ENCODE measurements at regions not wholly inside any gene's neighbourhood (a gene's known extent, or its start where the extent isn't known, plus 50 kb on each side); places are given as distances from the start of the nearest gene placed in this dataset.

DNA sequence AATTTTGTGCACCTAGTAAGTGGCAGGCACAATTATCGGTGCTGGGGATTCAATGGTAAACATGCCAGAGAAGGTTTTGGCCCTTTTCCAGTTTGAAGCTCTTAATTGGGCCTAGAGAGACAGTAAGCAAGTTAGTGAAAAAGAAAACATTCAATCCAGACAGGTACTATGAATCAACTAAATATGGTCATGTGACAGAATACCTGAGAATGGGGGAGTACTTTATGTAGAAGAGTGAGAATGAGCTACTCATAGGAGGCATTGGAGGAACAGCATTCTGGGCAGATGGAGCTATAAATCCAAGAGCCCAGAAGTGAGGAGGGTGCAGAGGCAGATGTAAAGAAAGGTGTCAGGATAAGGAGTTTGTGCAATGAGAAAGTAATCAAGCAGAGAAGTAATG, 1017.9 kb downstream of the ADGRL2 start:
- no peaks in the 10 kb centered on the region for H3K36me3 ChIP-seq
- ATAC-seq (no peak), DNase-seq (no peak)
- 92 to 98% (median 95%) methylated on average over 1 of the region's 1 CpG for WGBS, 4 donors
- intact Hi-C loops (cut with DNase I): no loop called here
- no peak overlapping the region for H3K4me3 ChIP-seq
- no peaks in the 10 kb centered on the region for H3K27me3 ChIP-seq
- no peaks in the 10 kb centered on the region for H3K9me3 ChIP-seq
- no peak overlapping the region for H3K27ac ChIP-seq
- no peak for TF ChIP-seq POLR2A (IDR thresholded peaks at IDR 0.05)
- TF ChIP-seq, protein P1, sequence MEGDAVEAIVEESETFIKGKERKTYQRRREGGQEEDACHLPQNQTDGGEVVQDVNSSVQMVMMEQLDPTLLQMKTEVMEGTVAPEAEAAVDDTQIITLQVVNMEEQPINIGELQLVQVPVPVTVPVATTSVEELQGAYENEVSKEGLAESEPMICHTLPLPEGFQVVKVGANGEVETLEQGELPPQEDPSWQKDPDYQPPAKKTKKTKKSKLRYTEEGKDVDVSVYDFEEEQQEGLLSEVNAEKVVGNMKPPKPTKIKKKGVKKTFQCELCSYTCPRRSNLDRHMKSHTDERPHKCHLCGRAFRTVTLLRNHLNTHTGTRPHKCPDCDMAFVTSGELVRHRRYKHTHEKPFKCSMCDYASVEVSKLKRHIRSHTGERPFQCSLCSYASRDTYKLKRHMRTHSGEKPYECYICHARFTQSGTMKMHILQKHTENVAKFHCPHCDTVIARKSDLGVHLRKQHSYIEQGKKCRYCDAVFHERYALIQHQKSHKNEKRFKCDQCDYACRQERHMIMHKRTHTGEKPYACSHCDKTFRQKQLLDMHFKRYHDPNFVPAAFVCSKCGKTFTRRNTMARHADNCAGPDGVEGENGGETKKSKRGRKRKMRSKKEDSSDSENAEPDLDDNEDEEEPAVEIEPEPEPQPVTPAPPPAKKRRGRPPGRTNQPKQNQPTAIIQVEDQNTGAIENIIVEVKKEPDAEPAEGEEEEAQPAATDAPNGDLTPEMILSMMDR (IDR thresholded peaks at IDR 0.05): no peak
- H3K4me1 ChIP-seq: no peaks in the 10 kb centered on the region

DNA sequence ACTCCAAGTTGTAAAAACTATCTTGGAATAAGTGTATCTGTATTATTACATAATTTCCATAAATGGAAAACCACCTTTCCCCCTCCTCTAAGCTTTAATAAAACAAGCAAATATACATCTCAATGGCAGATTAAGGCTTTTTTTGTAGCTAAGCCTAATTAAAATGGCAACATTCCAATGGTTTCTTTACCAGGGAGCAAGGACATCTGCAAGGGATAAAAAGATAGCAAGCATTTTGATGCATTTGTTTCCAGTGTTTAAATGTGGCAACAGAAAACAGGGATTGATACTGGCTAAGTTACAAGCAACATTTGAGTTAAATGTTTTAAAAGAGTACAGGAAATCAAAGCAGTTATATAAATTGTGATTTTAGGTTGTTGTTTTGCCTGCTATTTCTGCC, 1012.7 kb downstream of the ADGRL2 start:
- Histone ChIP-seq H3K27me3 (no peaks in the 10 kb centered on the region), H3K27ac (no peak overlapping the region), H3K9me3 (no peaks in the 10 kb centered on the region), H3K4me3 (no peak overlapping the region), H3K36me3 (no peaks in the 10 kb centered on the region), H3K4me1 (no peaks in the 10 kb centered on the region)
- no peak for DNase-seq
- intact Hi-C loops (cut with DNase I): no loop called here
- no peak for ATAC-seq
- no peak for TF ChIP-seq POLR2A (IDR thresholded peaks at IDR 0.05)
- TF ChIP-seq, protein P1 (IDR thresholded peaks at IDR 0.05): no peak

DNA sequence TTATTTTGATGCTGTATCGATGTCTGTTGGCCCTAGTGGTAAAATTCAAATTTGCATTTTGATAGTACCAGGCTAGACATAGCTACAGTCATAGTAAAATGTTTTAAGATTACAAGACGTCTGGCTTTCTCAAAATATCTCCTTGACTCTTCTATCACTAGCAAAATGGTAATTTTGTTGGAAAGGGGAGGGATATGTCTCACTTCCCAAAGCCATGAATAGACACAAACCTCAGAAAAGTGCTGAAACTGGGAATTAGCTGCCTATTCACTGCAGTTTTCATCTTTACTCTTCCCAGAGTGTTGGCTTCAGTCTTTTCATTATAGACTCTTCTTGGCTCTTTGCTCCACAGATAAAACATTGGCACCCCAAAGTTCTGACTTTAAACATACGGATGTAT, 1009.9 kb downstream of the ADGRL2 start:
- Histone ChIP-seq H3K4me1 (no peaks in the 10 kb centered on the region), H3K36me3 (no peaks in the 10 kb centered on the region), H3K27ac (no peak overlapping the region), H3K4me3 (no peak overlapping the region), H3K9me3 (no peaks in the 10 kb centered on the region), H3K27me3 (no peaks in the 10 kb centered on the region)
- DNase-seq (no peak), ATAC-seq (no peak)
- WGBS, 4 donors: 76 to 83% (median 77%) methylated on average over 3 of the region's 3 CpGs
- intact Hi-C loops (cut with DNase I): no loop called here
- TF ChIP-seq, protein P1 (IDR thresholded peaks at IDR 0.05): no peak
- no peak for TF ChIP-seq POLR2A (IDR thresholded peaks at IDR 0.05)

GRCh38 chr1:82807563-82807962, 1006.8 kb downstream of the ADGRL2 start:
- Histone ChIP-seq H3K4me1 (no peaks in the 10 kb centered on the region), H3K9me3 (no peaks in the 10 kb centered on the region), H3K4me3 (no peak overlapping the region), H3K36me3 (no peaks in the 10 kb centered on the region), H3K27me3 (no peaks in the 10 kb centered on the region), H3K27ac (no peak overlapping the region)
- no peak for TF ChIP-seq POLR2A (IDR thresholded peaks at IDR 0.05)
- no peak for DNase-seq
- no peak for ATAC-seq
- 83 to 87% (median 85%) methylated on average over 3 of the region's 3 CpGs for WGBS, 4 donors
- intact Hi-C loops (cut with DNase I): no loop called here

- no peaks in the 10 kb centered on the region for H3K27me3 ChIP-seq
- H3K4me1 ChIP-seq: no peaks in the 10 kb centered on the region
- no peaks in the 10 kb centered on the region for H3K9me3 ChIP-seq
- intact Hi-C loops (cut with DNase I): no loop called here
- no peak for DNase-seq
- no peaks in the 10 kb centered on the region for H3K36me3 ChIP-seq
- no peak overlapping the region for H3K27ac ChIP-seq
- no peak for TF ChIP-seq POLR2A (IDR thresholded peaks at IDR 0.05)
- TF ChIP-seq, protein P1 (IDR thresholded peaks at IDR 0.05): no peak
- 86 to 90% (median 88%) methylated on average over 3 of the region's 3 CpGs for WGBS, 4 donors
- ATAC-seq: no peak
- H3K4me3 ChIP-seq: no peak overlapping the region
Observed at GRCh38 chr1:82806133-82806532, 1005.4 kb downstream of the ADGRL2 start.
